RWPE2 (cell line): ENCODE measurements at regions not wholly inside any gene's neighbourhood (a gene's known extent, or its start where the extent isn't known, plus 50 kb on each side); places are given as distances from the start of the nearest gene placed in this dataset.

Experiments
- ATAC-seq: fragments of 200-7000 bp; cut with Tn5 transposase; 3 replicates; pipeline ENCODE4 v1.9.1; 2021; ENCODE audit warnings: low read depth
- DNase-seq: peaks from one replicate; pipeline ENCODE4 v3.0.0-alpha.2; 2020; ENCODE audit warnings: low spot score
- H3K27ac ChIP-seq: fragments of 450-650 bp; 2 replicates; pipeline ENCODE4 v1.5.1; 2017; ENCODE audit warnings: mild to moderate bottlenecking; ENCODE audit not compliant: poor library complexity, severe bottlenecking
- H3K27me3 ChIP-seq: fragments of 250-450 bp; sonication (Bioruptor Pico); 2 replicates; pipeline ENCODE4 v1.5.1; 2021; ENCODE audit warnings: mild to moderate bottlenecking, moderate library complexity; ENCODE audit not compliant: insufficient read depth, poor library complexity, severe bottlenecking
- H3K36me3 ChIP-seq: fragments of 250-450 bp; sonication (Bioruptor Pico); 2 replicates; pipeline ENCODE4 v1.5.1; 2020; ENCODE audit warnings: low read depth, mild to moderate bottlenecking, moderate library complexity
- H3K4me1 ChIP-seq: fragments of 250-450 bp; sonication (Bioruptor Pico); 2 replicates; pipeline ENCODE4 v1.5.1; 2021; ENCODE audit warnings: mild to moderate bottlenecking, moderate library complexity; ENCODE audit not compliant: insufficient read depth, poor library complexity, severe bottlenecking
- H3K4me3 ChIP-seq: fragments of 250-450 bp; sonication (Bioruptor Pico); 2 replicates; pipeline ENCODE4 v1.5.1; 2021; ENCODE audit warnings: mild to moderate bottlenecking, moderate library complexity; ENCODE audit not compliant: severe bottlenecking
- H3K9me3 ChIP-seq: fragments of 250-450 bp; sonication (Bioruptor Pico); 2 replicates; pipeline ENCODE4 v1.5.1; 2021; ENCODE audit warnings: mild to moderate bottlenecking, moderate library complexity; ENCODE audit not compliant: severe bottlenecking
- TF ChIP-seq, protein P1 (sequence below): fragments of 450-650 bp; IDR thresholded peaks from one replicate; pipeline ENCODE4 v1.5.1; 2017; ENCODE audit warnings: mild to moderate bottlenecking, moderate library complexity; ENCODE audit not compliant: poor library complexity, severe bottlenecking

DNA sequence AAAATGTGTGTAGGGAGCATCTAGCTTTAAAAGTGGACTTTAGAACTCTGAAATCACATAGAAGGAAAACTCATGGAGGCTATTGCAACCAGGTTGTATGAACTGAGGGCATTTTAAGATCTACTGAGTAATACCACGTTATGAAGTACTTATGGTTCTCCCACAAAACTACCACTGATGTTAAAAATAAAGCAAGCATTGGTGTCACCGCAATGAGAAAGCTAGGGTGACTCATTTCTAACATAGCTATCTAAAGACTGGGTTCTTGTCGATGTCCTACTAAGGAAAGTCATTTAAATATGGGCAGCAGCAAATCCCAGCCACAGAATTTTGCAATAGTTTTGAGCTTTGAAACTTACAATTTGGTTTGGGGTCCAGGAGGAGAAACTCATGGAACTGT is 584.8 kb downstream of the DIPK2A start:
- Histone ChIP-seq H3K9me3 (no peaks in the 10 kb centered on the region), H3K36me3 (no peaks in the 10 kb centered on the region), H3K4me1 (no peaks in the 10 kb centered on the region), H3K27me3 (peaks cover 4% of the 10 kb centered on the region), H3K27ac (no peak overlapping the region), H3K4me3 (no peak overlapping the region)
- DNase-seq (no peak), ATAC-seq (no peak)
- TF ChIP-seq, protein P1, sequence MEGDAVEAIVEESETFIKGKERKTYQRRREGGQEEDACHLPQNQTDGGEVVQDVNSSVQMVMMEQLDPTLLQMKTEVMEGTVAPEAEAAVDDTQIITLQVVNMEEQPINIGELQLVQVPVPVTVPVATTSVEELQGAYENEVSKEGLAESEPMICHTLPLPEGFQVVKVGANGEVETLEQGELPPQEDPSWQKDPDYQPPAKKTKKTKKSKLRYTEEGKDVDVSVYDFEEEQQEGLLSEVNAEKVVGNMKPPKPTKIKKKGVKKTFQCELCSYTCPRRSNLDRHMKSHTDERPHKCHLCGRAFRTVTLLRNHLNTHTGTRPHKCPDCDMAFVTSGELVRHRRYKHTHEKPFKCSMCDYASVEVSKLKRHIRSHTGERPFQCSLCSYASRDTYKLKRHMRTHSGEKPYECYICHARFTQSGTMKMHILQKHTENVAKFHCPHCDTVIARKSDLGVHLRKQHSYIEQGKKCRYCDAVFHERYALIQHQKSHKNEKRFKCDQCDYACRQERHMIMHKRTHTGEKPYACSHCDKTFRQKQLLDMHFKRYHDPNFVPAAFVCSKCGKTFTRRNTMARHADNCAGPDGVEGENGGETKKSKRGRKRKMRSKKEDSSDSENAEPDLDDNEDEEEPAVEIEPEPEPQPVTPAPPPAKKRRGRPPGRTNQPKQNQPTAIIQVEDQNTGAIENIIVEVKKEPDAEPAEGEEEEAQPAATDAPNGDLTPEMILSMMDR: no peak

DNA sequence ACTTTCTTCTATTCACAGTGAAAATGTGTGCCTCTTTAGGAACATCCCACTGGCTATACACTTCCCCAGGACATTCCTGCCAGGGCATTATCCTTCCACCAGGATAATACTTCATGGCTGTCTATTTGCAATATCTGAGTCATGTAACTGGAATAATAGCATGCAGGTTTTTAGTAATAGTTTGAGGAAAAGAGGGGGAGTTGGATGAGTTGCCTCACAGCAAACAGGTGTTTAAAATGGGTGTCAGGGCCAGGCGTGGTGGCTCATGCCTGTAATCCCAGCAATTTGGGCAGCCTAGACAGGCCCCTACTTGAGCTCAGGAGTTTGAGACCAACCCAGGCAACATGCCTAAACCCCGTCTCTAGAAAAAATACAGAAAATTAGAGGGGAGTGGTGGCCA is 585.9 kb downstream of the DIPK2A start:
- ATAC-seq (no peak), DNase-seq (no peak)
- no peaks in the 10 kb centered on the region for H3K4me1 ChIP-seq
- no peaks in the 10 kb centered on the region for H3K9me3 ChIP-seq
- H3K27me3 ChIP-seq: peaks cover 4% of the 10 kb centered on the region
- no peak overlapping the region for H3K4me3 ChIP-seq
- no peak overlapping the region for H3K27ac ChIP-seq
- TF ChIP-seq, protein P1: no peak
- H3K36me3 ChIP-seq: no peaks in the 10 kb centered on the region

DNA sequence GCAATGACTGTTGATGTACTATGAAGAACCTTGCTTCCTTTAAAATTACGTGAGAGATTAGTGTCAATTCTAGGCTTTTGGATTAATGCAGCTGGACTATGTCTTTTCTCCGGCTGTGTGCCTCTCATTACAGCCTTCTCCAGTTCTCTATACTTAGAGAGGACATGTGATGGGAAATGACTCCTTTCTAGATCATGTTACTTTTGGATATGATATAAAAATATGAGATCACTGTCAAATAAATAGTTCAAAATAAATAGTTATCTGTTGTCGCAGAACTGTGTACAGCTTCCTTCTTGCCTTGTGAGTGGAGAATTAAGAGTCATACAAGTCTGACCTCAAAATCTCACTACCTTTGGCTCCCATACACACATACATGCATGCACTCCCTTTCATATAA is 592.4 kb downstream of the DIPK2A start:
- no peak overlapping the region for H3K27ac ChIP-seq
- no peaks in the 10 kb centered on the region for H3K4me1 ChIP-seq
- H3K4me3 ChIP-seq: no peak overlapping the region
- no peaks in the 10 kb centered on the region for H3K9me3 ChIP-seq
- DNase-seq: no peak
- ATAC-seq: no peak
- H3K27me3 ChIP-seq: no peaks in the 10 kb centered on the region
- TF ChIP-seq, protein P1: no peak
- H3K36me3 ChIP-seq: no peaks in the 10 kb centered on the region

DNA sequence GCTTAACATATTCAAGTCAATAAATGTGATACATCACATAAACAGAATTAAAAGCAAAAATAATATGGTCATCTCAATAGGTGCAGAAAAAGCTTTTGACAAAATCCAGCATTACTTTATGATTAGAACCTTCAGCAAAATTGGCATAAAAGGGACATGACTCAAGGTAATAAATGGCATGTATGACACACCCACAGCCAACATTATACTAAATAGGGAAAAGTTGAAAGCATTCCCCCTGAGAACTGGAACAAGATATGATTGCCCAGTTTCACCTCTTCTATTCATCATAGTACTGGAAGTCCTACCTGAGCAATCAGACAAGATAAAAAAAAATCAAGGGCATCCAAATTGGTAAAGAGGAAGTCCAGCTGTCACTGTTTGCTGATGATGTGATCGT is 594.7 kb downstream of the DIPK2A start:
- H3K4me1 ChIP-seq: no peaks in the 10 kb centered on the region
- no peak for ATAC-seq
- TF ChIP-seq, protein P1: no peak
- no peak for DNase-seq
- H3K36me3 ChIP-seq: no peaks in the 10 kb centered on the region
- no peaks in the 10 kb centered on the region for H3K9me3 ChIP-seq
- no peak overlapping the region for H3K27ac ChIP-seq
- no peak overlapping the region for H3K4me3 ChIP-seq
- H3K27me3 ChIP-seq: no peaks in the 10 kb centered on the region

DNA sequence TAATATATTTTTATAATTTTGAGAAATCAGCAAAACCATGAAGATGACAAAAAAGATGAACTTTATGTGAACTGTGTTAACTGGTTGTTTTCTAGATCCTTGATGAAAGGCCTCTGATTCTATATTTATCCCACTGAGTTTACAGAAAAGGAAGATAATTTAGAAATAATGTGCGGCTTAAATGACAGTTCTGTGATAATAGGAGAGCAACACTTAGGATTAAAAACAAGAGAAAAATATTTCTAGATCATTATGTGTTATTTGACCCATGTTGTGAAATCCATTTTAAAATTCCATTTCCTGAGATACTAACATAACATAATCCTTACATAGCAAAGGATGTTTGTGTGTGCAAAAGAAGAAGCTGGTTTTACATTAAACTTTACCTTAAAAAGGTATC is 598.0 kb downstream of the DIPK2A start:
- Histone ChIP-seq H3K4me1 (no peaks in the 10 kb centered on the region), H3K27me3 (no peaks in the 10 kb centered on the region), H3K36me3 (no peaks in the 10 kb centered on the region), H3K4me3 (no peak overlapping the region), H3K27ac (no peak overlapping the region), H3K9me3 (no peaks in the 10 kb centered on the region)
- ATAC-seq (no peak), DNase-seq (no peak)
- TF ChIP-seq, protein P1: no peak
